HG03521 (cell line): ENCODE measurements at regions not wholly inside any gene's neighbourhood (a gene's known extent, or its start where the extent isn't known, plus 50 kb on each side); places are given as distances from the start of the nearest gene placed in this dataset.

Source experiments
- ATAC-seq: cut with Tn5 transposase; IDR thresholded peaks from one replicate; pipeline ENCODE4 v1.9.1; 2021; ENCODE audit warnings: mild to moderate bottlenecking, moderate library complexity; ENCODE audit not compliant: unreplicated experiment

DNA sequence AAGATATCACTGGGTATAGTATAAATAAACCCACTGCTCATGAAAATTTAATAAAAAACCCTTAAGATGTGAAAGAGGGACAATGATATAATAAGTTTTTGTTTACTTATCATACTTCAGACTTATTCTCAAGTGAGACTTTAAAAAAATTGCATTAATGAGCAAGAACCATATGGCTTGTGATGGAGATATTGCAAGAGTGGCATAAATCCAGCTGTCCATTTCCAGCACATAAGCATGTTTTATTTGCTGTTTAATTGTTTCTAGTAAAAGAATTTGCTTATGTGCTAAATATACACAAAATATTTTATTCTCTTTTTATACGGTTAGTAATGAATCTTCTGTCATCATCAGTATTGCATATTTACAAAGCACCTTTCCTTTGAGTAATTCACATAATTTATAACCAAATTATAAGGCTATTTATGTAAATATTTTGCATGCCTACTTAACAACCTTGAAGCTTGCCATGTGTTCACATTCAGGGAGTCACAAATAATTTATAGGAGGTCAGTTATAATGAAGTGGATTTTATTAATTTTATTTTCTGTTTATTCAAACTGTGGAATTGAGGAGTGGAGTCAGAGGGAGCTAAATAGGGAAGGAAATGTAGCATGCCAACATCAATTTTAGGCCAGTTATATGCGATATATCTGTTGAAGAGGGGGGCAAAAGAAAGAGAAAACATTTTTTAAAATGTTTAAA, 318.5 kb upstream of the CWC22 start:
- ATAC-seq: no peak

GRCh38 chr2:180324182-180324581, 317.1 kb upstream of the CWC22 start:
- no peak for ATAC-seq

GRCh38 chr2:180322781-180323180, 315.7 kb upstream of the CWC22 start:
- no peak for ATAC-seq

- peak; percentile 77 for ATAC-seq
Measured at GRCh38 chr2:180319586-180320405, 312.7 kb upstream of the CWC22 start.

- no peak for ATAC-seq
Measured at GRCh38 chr2:180314086-180314485, 307.0 kb upstream of the CWC22 start.

DNA sequence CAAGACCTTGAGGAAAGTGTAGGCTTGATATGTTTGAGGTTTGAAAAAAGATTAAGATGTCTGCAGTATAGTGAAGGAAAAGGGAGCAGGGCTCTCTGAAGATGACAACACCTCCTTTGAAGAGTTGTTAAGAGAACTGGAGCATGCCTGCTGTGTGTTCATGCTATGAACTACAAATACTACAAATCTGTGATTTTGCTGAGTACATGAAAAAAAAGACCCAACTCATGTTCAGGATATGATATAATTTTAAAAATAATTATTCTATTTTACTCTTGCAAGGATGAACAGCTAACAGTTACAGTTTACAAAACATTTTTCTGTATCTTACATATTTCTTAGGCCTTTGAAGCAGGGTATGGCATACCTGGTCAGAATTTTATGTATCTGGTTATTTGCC, 305.4 kb upstream of the CWC22 start:
- no peak for ATAC-seq

- no peak for ATAC-seq
Measured at GRCh38 chr2:180307096-180307495, 300.0 kb upstream of the CWC22 start.

DNA sequence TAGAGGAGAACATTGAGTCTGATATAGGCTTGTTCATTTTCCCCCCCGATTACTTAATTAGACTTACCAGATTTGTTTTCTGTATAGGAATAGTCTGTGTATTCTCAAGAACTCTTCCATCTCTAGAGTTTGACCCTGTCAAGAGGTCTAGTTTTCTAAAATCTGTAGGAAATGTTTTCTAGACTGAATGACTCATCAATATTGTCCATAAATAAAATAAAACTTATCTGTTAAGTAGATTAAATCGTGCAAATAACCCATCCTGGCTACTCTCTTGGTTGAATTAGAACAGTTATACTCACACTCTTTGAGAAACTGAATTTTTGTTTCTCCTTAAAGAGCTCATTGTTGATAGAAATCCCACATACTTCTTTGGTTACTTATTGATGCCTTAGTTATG, 299.2 kb upstream of the CWC22 start:
- no peak for ATAC-seq

DNA sequence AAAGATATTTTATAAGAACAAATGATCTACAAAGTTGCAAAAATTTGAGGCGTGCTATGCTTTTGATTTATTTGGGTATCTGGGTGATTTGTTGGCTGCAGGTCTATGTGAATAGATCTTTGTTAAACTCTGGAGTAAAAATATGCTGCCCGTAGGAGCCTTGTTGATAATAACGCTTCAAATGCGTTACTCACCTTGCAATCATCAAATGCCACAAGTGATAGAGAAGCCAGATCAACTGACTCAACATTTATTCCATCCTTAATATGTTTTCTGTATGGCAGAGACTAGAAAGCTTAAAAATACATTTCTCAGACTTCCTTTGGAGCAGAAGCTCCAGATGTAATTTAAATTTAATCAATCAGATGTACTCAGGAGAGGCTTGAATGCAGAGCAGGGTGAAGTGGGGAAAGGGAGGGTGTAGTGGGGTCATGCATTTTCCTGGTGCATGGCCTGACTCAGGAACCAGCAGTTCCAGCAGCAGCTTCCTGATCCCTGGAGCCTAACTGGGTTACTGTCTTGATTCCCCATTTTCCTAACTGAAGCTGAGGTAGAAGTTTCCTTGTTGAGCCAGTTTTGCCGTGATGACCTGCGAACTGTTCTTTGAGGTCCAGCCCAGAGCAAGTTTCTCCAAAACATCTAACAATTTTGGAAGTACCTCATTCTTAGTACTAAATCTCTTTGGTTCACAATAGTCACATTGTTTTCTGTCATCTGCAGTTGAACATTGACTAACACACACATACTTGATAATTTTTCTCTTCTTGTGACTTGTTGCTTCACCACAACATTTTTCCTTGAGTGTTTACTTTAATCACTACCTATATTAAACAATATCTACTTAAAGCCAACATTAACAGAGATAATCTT, 284.7 kb upstream of the CWC22 start:
- ATAC-seq: no peak

DNA sequence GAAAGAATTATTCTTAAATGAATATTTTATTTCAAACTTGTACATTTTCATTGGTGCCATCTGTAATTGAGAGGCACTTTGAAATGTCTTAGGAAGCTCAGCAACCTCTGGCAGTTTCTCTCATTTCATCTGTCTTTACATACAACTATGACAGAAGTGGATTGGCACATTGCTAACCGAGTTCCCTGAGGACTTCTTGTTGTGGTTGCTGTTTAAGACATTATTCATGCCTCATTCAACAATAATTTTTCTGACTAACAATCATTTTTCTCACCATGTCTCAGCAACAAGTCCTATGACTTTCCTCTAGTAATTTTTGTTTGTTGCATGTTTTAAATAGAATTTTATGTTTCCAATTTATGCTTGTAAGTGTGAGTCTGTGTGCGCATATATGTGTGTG, 284.0 kb upstream of the CWC22 start:
- ATAC-seq: no peak

- no peak for ATAC-seq
Measured at GRCh38 chr2:180289627-180290026, 282.5 kb upstream of the CWC22 start.

DNA sequence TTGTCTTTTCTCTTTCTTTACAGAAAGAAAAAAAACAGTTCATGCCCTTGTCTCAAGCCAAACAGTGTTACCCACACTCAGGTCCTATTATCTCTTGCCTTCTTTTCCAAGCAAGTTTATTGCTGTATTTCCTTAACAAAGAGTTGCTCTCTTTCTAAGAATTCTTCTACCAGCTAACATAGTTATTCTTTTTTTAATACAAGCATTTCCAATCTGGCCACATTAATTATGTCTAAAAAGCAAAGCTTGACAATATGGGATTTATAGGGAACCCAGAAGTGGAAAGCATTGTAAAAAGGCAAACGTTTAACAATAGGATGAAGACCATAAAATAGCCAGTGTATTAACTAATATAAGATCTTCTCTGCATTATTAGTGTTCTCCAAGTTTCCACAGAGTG, 272.5 kb upstream of the CWC22 start:
- ATAC-seq: no peak

- ATAC-seq: no peak
Measured at GRCh38 chr2:180276733-180277132, 269.6 kb upstream of the CWC22 start.

DNA sequence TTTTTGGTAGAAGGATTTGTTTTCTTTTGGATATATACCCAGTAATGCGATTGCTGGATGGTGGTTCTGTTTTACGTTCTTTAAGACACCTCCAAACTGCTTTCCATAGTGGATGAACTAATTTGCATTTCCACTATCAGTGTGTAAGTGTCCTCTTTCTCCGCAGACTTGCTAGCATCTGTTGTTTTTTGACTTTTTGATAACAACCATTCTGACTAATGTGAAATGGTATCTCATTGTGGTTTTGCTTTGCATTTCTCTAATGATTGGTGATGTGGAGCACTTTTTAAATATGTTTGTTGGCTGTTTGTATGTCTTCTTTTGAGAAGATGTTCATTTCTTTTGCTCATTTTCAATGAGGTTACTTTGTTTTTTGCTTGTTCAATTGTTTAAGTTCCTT, 260.9 kb upstream of the CWC22 start:
- no peak for ATAC-seq

GRCh38 chr2:180261976-180262375, 254.9 kb upstream of the CWC22 start:
- ATAC-seq: no peak

GRCh38 chr2:180258579-180258978, 251.5 kb upstream of the CWC22 start:
- ATAC-seq: no peak

DNA sequence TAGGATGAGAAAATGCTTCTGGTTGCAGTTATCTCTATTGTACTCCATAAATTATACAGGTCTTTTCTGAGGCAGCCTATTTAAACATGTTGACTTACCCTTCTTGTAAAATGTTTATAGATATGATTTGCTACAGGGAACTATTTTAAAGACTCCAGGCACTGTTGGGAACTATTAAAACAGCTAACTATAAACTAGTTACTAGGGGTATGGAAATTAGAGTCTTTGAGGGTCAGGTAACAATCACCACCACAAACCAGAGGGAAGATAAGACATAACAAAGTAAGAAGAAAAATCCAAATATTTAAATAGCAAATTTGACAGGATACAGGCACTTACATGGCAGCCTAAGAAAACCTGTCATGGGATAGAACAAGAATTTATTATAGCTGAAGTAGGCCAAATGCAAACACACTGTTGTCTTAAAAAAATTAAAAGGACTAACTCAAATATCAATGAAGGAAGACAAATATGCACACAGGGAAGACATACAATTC, 251.0 kb upstream of the CWC22 start:
- no peak for ATAC-seq

DNA sequence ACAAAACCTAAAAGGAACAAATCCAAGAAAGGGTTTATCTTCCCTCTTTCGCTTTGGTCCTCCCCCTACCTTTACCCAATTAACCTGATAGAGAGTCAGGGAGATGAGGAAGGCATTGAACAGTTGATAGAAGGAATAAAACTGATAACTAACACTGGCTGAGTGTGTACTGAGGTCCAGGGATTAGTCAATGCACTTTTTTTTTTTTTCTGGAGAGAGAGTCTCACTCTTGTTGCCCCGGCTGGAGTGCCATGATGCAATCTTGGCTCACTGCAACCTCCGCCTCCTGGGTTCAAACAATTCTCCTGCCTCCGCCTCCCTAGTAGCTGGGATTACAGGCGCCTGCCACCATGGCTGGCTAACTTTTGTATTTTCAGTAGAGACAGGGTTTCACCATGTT, 250.2 kb upstream of the CWC22 start:
- no peak for ATAC-seq

DNA sequence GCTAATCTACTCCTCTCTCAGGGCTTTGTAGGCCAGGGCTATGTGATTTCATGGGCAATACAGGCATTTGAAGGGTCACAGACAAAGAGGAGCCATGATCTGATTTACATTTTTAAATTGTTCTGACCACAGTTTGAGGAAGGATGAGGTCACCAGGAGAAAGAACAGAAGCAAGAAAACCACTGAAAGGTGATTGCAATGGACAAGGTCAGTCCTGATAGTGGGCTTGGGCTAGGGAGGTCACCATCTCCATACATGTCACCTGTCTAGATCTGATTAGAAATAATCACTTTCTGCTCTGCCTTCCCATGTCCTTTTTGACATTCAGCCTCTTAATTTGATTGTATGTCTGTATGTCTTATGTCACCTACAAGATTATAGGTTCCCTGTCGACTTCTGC, 248.9 kb upstream of the CWC22 start:
- no peak for ATAC-seq

GRCh38 chr2:180254872-180255271, 247.8 kb upstream of the CWC22 start:
- ATAC-seq: no peak

DNA sequence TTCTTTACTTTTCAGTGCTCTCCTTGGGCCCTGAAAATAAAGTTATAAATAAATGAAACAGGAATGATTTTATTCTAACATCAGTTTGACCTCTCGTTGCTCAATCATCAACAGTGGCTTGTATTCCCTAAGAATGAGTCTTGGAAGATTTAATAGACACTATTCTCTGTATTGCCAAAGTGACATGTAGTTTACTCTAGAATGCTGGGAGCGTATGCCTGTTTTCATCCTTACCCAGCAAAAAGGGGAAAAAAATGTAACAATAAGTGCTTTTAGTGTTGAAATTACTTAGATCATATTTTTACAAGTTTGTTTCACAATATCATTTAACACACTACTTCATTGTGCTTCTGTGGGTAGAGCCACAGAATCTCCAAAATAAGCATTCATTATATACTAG, 240.6 kb upstream of the CWC22 start:
- no peak for ATAC-seq
